GM19438 (cell line): ENCODE measurements at regions not wholly inside any gene's neighbourhood (a gene's known extent, or its start where the extent isn't known, plus 50 kb on each side); places are given as distances from the start of the nearest gene placed in this dataset.

Experiments
- ATAC-seq: cut with Tn5 transposase; IDR thresholded peaks from one replicate; pipeline ENCODE4 v1.9.1; 2021; ENCODE audit warnings: low read depth; ENCODE audit not compliant: unreplicated experiment

DNA sequence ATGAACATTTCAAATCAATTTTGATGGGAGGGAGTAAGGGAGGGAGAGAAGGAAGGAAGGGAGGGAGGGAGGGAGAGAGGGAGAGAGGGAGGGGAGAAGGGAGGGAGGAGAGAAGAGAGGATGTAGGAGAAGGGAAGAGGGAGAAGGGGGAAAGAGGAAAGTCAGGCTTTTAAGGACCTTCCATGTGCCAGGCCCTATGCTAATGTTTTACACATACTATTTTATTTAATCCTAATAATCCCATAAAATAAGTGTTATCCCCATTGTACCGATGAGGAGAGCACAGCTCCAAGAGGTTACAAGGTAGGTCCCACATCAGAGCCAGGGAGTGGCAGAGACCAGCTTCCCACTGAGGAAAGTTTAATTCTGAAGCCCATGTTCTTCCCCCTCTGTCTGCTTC is 341.9 kb downstream of the RAB28 start:
- no peak for ATAC-seq

DNA sequence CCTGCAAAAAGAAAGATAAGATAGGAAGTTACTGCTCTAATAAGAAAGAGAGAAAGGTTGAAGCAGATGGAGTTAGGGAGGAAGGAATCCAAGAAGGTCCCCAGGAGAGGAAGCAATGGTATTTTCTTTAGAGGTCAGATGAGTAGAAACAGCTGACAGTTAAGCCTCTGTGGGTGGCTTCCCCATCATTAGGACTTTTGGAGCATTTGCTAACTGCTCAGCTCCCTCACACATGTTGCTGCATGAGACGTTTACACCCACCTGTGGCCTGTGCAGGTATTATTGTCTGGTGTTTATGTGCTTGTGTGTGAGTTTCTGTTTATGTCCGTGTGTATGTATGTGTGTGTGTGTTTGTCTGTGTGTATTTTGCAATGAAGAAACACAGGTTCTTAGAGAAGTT is 346.8 kb downstream of the RAB28 start:
- no peak for ATAC-seq

DNA sequence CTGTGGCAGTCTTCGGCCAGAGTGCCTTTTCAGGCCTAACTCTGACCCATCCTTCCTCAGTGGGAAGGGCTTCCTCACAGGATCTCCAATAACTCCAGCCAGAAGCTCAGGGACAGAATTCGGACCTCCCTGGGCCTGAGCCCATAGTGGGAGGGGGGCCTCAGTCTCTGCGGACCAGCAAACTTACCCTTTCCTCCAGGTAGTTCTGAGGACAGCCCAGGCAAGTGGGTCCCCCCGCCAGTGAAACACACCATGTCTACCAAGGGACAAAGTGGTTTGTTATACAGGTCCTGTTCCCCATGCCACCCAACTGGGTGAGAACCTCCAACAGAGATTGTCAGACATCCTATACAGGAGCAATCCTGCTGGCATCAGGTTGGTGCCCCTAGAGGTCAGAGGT is 350.4 kb downstream of the RAB28 start:
- no peak for ATAC-seq

DNA sequence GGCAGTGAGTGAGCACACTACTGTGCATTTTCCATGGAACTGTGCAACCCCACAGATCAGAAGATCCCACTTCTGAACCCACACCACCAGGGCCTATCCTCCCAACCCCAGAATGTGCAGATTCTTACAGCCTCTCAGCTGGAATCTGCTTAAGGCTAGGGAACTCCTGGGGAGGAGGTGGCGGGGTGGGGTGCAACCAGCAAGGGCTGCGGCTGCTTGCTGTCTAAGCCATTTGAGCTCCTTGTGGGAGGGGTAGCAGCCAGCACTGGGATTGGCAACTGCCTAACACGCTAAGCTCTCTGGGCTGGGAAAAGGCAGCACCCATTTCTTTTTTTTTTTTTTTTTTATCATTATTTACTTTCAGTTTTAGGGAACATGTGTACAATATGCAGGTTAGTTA is 353.3 kb downstream of the RAB28 start:
- ATAC-seq: no peak

DNA sequence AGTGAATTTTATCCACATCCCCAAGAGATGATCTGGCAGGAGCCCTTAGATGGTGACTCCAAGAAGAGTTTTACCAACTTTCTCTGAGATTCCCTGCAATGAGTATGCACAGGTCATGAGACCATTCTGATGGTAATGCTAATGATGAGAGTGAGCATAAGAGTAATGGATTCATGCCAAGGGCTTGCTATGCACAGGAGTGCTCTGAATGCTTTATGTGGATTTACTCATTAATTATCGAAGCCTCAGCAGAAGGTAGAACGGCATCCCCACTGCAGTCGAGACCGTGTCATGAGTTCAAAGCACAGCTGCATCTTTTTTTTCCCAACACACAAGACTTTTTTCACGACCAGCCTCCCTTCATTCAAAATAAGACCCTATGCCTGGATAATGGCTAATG is 355.0 kb downstream of the RAB28 start:
- no peak for ATAC-seq

DNA sequence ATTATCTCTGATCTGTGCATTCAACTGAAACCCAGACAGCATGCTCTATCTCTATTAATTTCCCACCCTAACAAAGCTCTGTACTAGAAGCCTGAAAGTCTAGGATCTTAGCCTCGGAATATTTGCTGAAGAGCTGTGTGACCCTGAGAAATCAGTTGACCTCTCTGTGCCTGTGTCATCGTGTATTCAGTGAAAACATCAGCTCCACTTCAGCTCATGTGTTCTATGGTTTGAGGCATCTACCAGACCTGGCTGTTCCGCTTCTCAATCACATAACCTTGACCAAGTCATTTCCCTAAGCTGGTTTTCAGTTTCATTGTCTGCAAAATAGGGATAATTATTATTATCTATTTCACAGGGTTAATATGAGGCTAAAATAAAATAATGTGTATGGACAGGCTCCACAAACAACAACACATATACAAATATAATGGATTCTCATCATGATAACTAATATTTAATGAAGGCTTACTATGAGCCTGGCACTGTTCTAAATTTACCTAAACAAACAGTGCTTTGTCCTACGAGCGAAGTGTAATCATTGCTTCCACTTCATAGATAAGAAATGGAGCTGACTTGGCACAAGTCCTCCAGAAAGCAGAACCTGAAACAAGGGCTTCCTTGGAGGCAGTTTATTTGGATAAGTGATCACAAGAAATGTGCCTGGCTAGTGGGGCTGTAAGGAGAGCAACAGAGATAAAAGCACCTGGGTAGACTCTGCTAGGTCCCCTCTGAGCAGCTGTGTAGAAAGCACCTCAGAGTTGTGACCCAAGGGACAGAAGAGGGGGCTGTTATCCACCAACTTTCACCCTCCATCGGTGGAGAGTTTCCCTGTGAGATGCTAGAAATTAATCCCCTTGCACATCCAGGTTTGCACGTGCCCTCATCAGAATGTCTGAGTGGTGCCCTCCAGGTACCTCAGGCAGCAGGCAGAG is 356.9 kb downstream of the RAB28 start:
- ATAC-seq: no peak

DNA sequence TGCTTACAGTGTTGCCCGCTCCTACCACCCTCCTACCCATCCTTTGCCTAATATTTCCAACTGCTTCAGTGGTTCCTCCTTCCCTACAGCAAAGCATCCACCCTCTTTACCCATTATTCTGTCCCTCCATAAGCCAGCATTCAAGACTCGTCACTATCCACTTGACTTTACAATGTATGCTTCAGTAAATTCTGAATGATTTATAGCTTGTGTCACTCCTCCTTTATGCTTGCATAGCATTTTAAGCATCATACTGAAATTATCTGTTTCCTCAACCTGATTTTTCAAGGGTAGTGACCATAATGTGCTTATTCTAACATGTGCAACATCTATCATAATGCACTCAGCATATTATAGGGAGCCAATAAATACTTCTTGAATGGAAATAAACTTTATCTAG is 365.5 kb downstream of the RAB28 start:
- no peak for ATAC-seq

DNA sequence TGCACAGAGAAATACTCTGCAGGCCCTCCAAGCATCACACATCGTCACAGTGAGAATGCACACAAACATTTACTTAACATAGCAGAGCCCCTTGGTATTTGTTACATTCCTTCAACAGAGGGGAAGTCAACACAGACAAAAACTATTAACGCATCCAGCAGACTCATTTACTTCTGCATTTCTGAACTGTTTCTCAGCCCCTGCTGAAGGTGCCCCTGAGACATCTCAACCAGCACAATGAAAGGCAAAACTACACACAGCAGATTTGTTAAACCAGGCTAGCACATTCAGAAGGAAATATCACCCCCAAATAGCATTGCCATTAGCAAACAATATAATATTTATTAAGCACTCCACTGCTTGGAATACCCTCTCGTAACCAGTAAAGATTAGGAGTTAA is 367.0 kb downstream of the RAB28 start:
- no peak for ATAC-seq

DNA sequence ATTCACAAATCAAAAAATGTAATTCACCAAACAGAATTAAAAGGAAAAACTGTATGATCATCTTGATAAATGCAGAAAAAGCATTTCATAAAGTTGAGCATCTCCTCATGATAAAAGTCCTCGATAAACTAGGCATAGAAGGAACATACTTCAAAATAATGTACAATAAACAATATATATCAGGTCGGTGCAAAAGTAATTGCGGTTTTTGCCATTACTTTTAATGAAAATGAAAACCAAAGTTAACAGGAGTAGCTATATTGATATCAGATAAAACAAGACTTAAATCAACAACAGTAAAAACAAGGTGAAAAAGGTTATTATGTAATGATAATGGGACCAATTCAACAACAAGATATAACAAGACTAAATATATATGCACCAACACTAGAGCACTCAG is 372.1 kb downstream of the RAB28 start:
- ATAC-seq: no peak

DNA sequence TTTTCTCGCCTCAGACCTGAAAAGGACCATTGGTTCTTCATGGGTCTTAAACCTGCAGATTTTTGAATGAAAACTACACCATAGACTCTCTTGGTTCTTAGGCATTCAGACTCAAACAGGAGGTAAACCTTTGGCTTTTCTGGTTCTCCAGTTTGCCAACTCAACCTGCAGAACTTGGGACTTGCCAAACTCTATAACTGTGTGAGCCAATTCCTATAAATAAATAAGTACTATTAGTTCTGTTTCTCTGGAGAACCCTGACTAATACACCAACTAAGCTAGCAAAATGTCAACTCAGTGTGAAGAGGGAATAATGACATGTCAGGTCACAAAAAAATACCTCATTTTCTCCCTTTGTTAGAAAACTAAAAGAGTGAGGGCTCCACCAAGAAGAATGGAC is 374.6 kb downstream of the RAB28 start:
- ATAC-seq: no peak

DNA sequence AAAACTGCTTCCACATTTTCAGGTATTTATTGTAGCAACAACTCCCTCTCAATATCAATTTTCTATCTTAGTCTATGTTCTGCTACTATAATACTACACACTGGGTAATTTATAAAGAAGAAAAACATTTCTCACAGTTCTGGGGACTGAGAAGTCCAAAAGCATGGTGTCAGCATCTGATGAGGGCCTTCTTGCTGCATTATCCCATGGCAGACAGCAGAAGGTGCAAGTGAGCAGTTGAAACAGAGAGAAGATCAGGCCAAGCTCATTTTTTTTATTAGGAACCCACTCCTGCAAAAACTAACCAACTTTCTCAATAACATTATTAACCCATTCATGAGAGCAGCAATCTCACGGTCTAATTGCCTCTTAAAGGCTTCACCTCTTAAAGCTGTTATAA is 376.0 kb downstream of the RAB28 start:
- ATAC-seq: no peak

DNA sequence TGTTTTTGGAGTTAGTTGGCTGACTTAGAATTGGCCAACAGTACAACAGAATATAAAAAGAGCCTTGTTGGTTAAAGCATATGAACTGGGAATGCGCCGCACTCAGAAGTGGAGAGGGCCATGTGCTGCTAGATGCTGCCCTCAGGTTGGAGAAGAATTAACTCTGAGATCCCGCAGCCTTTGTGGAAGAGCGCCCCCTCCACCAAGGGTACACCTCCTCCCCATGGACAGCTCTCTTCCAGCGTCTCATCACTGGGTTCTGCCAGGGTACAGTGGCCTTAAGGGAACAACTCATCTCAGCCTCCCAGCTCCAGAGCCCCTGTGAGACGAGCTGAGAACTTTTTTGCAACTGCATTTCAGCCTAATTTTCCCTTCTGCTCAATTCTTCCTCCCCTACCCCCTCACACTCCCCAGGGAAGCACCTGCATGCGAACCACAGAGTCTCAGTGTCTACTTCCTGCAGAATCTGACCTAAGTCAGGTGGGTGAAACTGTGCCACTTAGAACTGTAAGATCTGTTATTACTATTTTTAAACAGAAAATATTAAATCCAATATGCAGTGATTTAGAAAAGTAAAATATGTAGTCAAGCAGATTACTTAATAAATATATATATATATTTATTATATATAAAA is 380.6 kb downstream of the RAB28 start:
- ATAC-seq: no peak

DNA sequence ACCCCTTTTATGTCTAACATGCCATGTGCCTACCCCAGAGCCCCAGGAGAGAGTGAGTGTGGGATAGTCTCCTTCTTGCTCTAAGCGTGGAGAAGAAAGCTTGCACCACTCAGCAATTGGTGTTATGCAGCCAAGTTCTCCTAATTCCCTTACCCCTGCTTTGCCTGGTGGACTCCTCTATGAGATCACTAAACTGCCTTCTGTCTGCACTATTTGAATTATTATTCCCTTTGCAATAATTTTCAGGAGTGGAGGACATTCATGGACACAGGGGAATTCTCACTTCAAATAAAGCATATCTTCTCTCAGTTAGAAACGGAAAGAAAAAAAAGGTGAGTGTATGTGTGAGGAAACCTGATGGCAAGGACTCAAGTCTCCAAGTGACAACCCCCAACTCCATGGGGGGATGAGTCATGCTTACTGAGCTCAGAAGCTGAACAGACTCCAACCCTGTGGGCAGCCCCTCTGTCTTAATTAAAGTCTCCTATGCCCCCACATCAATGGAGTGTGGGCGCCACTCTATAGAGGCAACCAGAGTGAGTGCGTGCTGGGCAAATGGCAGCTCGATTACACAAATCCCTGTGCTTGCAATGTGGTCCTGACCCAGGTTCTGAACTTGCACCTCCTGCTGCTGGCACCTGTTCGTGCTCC is 381.9 kb downstream of the RAB28 start:
- no peak for ATAC-seq

DNA sequence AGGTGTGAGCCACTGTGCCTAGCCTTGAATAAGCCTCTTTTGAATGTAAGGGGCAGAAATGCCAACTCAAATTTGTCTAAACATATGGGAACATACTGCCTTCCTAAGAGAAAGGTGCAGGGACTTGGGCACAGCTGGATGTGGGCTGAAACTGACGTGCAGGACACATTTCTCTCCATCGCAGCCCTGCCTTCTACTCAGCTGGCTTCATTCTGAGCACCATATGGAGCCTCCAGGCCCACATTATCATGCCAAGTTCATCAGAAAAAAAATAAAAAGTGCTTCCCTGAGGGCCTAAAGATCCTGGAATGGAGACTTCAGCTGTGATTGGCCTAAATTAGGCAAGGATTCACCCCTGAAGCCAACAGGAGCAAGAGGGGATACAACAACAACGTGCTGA is 386.2 kb downstream of the RAB28 start:
- no peak for ATAC-seq

DNA sequence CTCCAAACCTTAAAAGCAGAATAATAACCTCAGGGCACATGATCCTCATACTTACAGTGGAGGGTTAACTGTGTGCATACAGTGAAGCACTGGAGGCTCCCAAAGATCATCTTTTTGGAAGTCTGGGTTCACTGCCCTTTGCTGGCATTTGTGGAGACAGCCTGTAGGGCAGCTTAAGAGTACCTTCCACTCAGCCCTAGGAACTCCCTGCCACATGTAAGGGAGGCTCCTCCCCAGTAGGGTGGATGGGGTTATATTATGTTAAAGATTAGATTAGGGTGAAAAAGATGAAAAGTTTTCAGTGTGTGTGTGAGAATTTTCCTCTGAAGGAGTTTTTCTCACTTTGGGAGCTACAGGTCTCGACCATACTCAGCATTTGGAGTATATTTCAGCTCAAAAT is 388.4 kb downstream of the RAB28 start:
- ATAC-seq: no peak

DNA sequence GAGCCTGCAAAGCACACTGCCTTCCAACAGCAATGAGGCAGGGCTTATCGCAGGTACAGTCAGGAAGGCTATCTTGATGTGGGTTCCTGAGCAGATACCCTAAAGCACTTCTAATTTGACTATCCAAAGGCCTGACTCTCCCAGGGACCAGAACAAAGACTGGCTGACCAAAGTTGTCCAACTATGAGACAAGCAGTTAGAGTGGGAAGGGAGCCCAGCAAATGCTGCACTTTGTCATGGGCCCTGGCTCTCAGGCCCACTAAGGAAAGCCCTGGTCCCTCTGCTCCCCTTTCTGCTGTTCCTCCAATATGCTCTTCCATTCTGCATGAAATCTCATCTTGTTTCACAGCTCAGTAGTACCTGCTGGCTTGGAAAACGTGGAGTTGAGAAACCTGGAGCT is 391.0 kb downstream of the RAB28 start:
- no peak for ATAC-seq

DNA sequence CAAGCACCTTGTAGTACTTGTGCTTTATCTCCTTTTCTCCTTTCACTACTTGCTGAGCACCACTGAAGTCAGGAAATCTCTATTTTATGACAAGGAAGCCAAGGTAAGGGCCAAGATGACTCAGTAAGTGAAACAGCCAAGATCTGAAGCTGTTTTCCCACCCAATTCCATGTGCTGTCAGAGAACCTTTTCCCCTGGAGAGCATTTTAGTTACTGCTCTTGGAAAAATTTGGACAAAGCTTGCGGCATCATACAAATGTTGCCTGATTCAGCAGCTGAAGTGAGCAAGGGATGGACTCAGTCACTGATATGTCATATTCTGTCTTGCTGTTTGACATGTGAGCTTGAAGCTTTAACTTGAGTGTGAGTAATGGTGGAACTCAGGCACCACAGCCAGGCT is 391.4 kb downstream of the RAB28 start:
- ATAC-seq: no peak

DNA sequence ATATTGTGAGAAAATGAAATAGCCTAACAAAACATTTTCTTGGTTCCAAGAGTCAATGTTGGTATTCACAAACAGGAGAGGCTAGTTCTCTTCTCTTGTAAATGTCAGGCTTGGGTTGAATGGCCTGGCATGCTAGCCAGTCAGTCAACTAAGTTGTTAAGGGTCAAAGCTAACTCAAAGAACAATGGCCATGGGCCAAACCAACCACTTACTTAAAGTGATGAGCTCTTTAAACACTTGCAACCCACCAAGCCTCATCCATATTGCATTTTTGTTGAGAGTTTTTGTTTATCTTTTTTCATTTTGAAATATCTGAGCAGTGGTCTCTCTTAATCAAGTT is 394.5 kb downstream of the RAB28 start:
- ATAC-seq: no peak

DNA sequence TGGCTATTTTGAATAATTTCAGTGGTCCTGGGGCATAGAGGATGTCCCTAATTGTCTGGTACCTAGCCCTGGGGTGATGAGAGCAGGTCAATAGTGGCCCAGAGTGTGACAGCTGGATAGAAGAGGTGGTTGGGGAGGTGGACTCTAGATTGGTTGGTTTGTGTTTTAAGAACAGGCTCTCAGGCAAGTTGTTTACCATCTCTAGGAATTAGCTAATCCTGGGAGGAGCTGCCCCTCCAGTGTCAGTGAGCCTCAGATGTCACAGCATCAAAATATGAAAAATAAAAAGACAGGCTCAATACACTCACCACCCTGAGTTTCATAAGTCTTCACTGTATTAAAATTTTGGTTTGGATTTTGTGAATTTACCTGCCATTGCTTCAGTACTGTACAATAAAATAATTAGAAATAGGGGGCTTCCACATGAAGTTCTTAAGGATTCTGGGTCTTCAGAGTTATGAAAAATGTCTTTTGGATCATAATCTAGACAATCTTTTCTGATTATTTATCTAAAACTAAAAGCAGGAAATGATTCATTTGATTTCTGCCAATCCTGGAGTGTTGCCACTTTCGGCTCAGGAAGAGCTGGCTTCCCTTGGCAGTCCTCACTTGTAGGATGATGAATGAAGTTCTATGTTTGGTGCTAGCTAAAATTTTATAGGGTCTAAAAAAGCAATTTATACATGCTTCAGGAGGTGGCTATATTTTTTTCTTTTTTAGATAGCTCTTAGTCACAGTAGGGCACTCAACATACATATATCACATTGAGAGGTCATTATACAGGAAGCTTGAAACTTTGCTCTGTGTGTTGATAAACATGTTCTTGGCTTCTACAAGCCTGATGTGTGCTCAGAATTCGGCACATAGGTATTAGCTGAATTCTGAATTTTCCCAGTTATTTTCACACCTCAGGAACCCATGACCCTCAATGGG is 395.1 kb downstream of the RAB28 start:
- ATAC-seq: no peak

DNA sequence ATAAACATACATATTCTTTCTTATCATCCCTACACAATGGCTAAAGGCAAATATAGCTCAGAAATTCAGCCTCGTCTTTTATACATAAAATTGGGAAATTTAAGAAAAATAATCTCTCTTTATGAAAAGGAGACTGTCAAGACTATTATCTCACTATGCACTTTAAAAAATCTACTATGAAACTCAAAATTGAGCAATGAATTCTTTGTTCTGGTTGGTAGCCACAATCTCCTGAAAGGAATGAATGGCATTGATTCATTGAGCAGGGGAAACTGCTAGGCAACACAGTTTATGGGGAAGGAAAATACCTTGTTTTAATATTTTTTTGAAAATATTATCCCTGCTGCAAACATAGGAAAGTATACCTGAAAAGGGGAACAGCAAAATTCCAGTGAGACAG is 397.1 kb downstream of the RAB28 start:
- no peak for ATAC-seq

DNA sequence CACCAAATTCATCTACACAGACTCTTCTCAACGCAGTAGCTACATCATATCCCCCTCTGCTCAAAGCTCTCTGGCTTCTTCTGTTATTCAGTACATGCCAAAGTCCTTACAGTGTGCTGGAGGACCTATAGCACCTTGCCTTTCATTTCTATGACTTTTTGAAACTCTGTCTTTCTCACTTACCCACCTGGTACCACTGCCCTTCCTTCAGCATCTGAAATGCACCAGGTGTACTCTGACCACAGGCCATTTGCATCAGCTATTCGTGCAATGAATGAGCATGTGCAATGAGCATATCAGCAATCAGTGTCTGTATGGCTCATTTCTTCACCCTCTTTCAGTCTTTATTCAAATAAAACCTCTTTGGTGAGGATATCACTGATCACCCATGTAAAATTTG is 399.9 kb downstream of the RAB28 start:
- no peak for ATAC-seq
